Activated CD4-positive, alpha-beta T cell treated with anti-CD3 and anti-CD28 coated beads for 36 hours (primary cell): ENCODE measurements at regions not wholly inside any gene's neighbourhood (a gene's known extent, or its start where the extent isn't known, plus 50 kb on each side); places are given as distances from the start of the nearest gene placed in this dataset.
A peak's percentile ranks its signal among the peaks of the same experiment; 100 is the strongest.

ENCODE experiments used
- ATAC-seq: fragments of 200-7000 bp; cut with Tn5 transposase; one replicate; pipeline ENCODE4 v1.10.0; 2021; ENCODE audit warnings: mild to moderate bottlenecking, moderate library complexity
- CTCF ChIA-PET: fragments of 350-600 bp; sonication (Branson Sonifier 250); formaldehyde crosslinking; loops from one replicate; lab custom pipeline; 2021; ENCODE audit warnings: antibody characterized with exemption; lab: Charles Lee
- POLR2A ChIA-PET: fragments of 350-600 bp; sonication (Branson Sonifier 250); formaldehyde crosslinking; loops from one replicate; lab custom pipeline; 2021; ENCODE audit warnings: antibody characterized with exemption, inconsistent platforms; lab: Charles Lee
- DNase-seq: peaks from one replicate; pipeline ENCODE4 v3.0.0-alpha.2; 2020
- H3K27ac Mint-ChIP-seq: one replicate; pipeline ENCODE4 v1.8.0; 2021; ENCODE audit warnings: mixed read lengths
- H3K27me3 Mint-ChIP-seq: one replicate; pipeline ENCODE4 v1.8.0; 2021; ENCODE audit warnings: mixed read lengths
- H3K36me3 Mint-ChIP-seq: one replicate; pipeline ENCODE4 v1.8.0; 2021; ENCODE audit warnings: low read depth, mixed read lengths
- H3K4me1 Mint-ChIP-seq: one replicate; pipeline ENCODE4 v1.8.0; 2021; ENCODE audit warnings: mixed read lengths
- H3K4me3 Mint-ChIP-seq: one replicate; pipeline ENCODE4 v1.8.0; 2021; ENCODE audit warnings: mild to moderate bottlenecking, moderate library complexity, mixed read lengths
- H3K9me3 Mint-ChIP-seq: one replicate; pipeline ENCODE4 v1.8.0; 2021; ENCODE audit warnings: low read depth, mixed read lengths
- intact Hi-C, 2 experiments: fragments of 100-400 bp; cut with DNase I in 1 of 2; cut with micrococcal nuclease in 1 of 2; formaldehyde crosslinking; loops; one replicate each; pipeline versions ENCODE4 v1.14.2 to v1.15.1; 2022 to 2024; cut with DNase I, micrococcal nuclease

- no peak overlapping the region for H3K4me3 Mint-ChIP-seq
- no peaks in the 10 kb centered on the region for H3K36me3 Mint-ChIP-seq
- DNase-seq (no peak), ATAC-seq (no peak)
- CTCF ChIA-PET: no interaction called here
- H3K9me3 Mint-ChIP-seq: peaks cover 9% of the 10 kb centered on the region
- peaks cover 8% of the 10 kb centered on the region for H3K27me3 Mint-ChIP-seq
- H3K4me1 Mint-ChIP-seq: peaks cover 4% of the 10 kb centered on the region
- H3K27ac Mint-ChIP-seq: no peak overlapping the region
- intact Hi-C loops: no loop called here
- POLR2A ChIA-PET: no interaction called here
Measured at GRCh38 chr2:239457586-239458445, 57.0 kb upstream of the HDAC4 start.

GRCh38 chr2:239456940-239457339, 56.1 kb upstream of the HDAC4 start:
- ATAC-seq (no peak), DNase-seq (no peak)
- intact Hi-C loops: no loop called here
- Mint-ChIP-seq H3K9me3 (peaks cover 14% of the 10 kb centered on the region), H3K27me3 (peaks cover 8% of the 10 kb centered on the region), H3K36me3 (no peaks in the 10 kb centered on the region), H3K4me3 (no peak overlapping the region), H3K27ac (no peak overlapping the region), H3K4me1 (peaks cover 4% of the 10 kb centered on the region)
- POLR2A ChIA-PET: no interaction called here
- CTCF ChIA-PET: no interaction called here

- Mint-ChIP-seq H3K27me3 (peaks cover 8% of the 10 kb centered on the region), H3K9me3 (peaks cover 21% of the 10 kb centered on the region), H3K27ac (no peak overlapping the region), H3K4me3 (no peak overlapping the region), H3K36me3 (no peaks in the 10 kb centered on the region), H3K4me1 (peaks cover 4% of the 10 kb centered on the region)
- intact Hi-C loops: no loop called here
- ChIA-PET POLR2A (no interaction called here), CTCF (no interaction called here)
- DNase-seq (no peak), ATAC-seq (no peak)
Measured at GRCh38 chr2:239455436-239456203, 54.8 kb upstream of the HDAC4 start.

DNA sequence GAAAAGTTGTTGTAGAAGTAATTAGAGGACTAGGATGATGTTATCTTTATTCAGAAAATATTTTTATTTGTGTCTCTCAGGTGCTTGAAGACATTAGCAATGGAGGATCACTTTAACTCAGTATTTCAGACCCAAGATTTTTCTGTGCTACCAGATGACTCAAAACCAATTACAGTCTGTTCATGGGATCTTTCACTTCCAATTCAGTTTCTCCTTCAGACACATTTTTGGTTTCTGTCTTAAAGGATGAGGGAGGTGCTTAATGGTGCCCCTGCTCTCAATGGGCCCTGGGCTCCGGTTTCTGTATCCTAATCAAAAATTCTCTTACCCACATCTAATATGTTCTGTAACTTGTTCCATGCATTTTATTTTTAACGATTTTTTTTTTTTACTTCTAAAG, 53.7 kb upstream of the HDAC4 start:
- intact Hi-C loops: no loop called here
- POLR2A ChIA-PET: no interaction called here
- ATAC-seq: peak; percentile 51

More for the DNA sequence above, 53.7 kb upstream of the HDAC4 start:
- Mint-ChIP-seq H3K27ac (no peak overlapping the region), H3K4me1 (peaks cover 4% of the 10 kb centered on the region), H3K9me3 (peaks cover 21% of the 10 kb centered on the region), H3K27me3 (peaks cover 8% of the 10 kb centered on the region), H3K4me3 (no peak overlapping the region), H3K36me3 (no peaks in the 10 kb centered on the region)
- no peak for DNase-seq
- CTCF ChIA-PET: no interaction called here
